ENCODE measurements at regions not wholly inside any gene's neighbourhood (a gene's known extent, or its start where the extent isn't known, plus 50 kb on each side); places are given as distances from the start of the nearest gene placed in this dataset.

GRCh38 chr4:126267689-126268088 lies 952.9 kb downstream of the FAT4 start:
- TF ChIP-seq CTCF (IDR thresholded peaks at IDR 0.05; ENCODE audit: insufficient read depth, low read length), result no peak
- no peak for TF ChIP-seq POLR2AphosphoS5 (IDR thresholded peaks at IDR 0.05; ENCODE audit: low read depth)

Data from HL-60 (cell line).